ENCODE measurements at regions not wholly inside any gene's neighbourhood (a gene's known extent, or its start where the extent isn't known, plus 50 kb on each side); places are given as distances from the start of the nearest gene placed in this dataset.

DNA sequence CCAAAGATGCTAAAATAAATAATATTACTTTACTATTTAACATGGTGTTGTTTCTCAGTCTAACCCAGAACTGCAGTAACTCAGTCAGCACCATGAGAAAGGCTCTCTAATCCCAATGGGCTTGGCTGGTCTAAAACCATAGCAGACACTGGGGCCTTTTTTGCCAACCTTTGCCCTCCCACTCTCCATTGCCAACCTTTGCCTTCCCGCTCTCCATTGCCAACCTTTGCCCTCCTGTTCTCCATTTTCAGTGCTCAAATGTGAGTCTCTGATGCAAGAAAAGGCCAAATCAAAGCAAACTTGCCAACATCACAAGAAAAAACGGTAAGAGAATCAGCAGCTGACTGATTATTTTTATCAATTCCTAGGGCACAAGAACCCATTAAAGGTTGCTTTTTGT, 1681.2 kb downstream of the SLITRK5 start:
- 0 out of 2 replicates have a peak, but pooled peaks cover 3% of the 10 kb centered on the region for H3K9me3 ChIP-seq (ENCODE audit: insufficient read depth, low read length)
- no peak overlapping the region for H3K4me3 ChIP-seq (ENCODE audit: insufficient read depth, low read length, poor library complexity, severe bottlenecking)
- 0 out of 2 replicates have a peak, but pooled peaks cover 2% of the 10 kb centered on the region for H3K36me3 ChIP-seq (ENCODE audit: low read length)
- no peaks in the 10 kb centered on the region for H3K27me3 ChIP-seq (ENCODE audit: low read length)
- no peaks in the 10 kb centered on the region for H3F3A ChIP-seq (ENCODE audit: insufficient read depth)
- no peaks in the 10 kb centered on the region for H4K20me1 ChIP-seq (ENCODE audit: low read depth, low read length)
- H3K4me2 ChIP-seq (ENCODE audit: low read depth, low read length, poor library complexity, severe bottlenecking) = no peak overlapping the region
- no peak overlapping the region for H3K9ac ChIP-seq (ENCODE audit: low read length)
- H3K79me2 ChIP-seq (ENCODE audit: insufficient read depth, low read length) = no peaks in the 10 kb centered on the region
- no peak overlapping the region for H3K27ac ChIP-seq (ENCODE audit: low read depth, low read length)
- TF ChIP-seq EZH2phosphoT487 (conservative IDR thresholded peaks at IDR 0.05; ENCODE audit: low read length) = no peak
- TF ChIP-seq, protein P1, sequence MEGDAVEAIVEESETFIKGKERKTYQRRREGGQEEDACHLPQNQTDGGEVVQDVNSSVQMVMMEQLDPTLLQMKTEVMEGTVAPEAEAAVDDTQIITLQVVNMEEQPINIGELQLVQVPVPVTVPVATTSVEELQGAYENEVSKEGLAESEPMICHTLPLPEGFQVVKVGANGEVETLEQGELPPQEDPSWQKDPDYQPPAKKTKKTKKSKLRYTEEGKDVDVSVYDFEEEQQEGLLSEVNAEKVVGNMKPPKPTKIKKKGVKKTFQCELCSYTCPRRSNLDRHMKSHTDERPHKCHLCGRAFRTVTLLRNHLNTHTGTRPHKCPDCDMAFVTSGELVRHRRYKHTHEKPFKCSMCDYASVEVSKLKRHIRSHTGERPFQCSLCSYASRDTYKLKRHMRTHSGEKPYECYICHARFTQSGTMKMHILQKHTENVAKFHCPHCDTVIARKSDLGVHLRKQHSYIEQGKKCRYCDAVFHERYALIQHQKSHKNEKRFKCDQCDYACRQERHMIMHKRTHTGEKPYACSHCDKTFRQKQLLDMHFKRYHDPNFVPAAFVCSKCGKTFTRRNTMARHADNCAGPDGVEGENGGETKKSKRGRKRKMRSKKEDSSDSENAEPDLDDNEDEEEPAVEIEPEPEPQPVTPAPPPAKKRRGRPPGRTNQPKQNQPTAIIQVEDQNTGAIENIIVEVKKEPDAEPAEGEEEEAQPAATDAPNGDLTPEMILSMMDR (IDR thresholded peaks at IDR 0.05; ENCODE audit: insufficient read depth, low read length, poor library complexity, severe bottlenecking) = no peak
- H3K9me2 ChIP-seq (replicated peaks; ENCODE audit: insufficient read depth, low read length) = no peaks in the 10 kb centered on the region
- no peak overlapping the region for H2AFZ ChIP-seq (ENCODE audit: low read depth, low read length, severe bottlenecking)

DNA sequence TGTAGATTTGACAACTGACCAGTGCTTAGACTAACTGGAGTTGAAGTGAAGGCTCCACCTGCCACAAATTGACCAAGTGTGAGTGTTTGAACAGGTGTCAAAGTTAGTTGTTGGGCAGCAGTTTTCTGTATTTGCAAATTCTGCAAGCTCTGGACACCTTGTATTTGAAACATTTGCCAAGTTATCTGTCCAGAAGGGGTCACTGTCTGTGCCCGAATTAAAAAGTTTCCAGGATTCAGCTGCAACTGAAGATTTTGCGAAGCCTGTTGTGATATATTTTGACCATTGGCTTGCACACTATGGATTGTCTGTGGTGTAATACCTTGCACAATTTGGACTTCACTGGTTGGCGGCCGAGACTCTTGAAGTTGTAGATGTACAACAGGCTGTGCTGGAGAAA, 1690.7 kb downstream of the SLITRK5 start:
- Histone ChIP-seq H3K4me3 (ENCODE audit: insufficient read depth, low read length, poor library complexity, severe bottlenecking) (no peak overlapping the region), H3K9me3 (ENCODE audit: insufficient read depth, low read length) (no peaks in the 10 kb centered on the region), H3K36me3 (ENCODE audit: low read length) (no peaks in the 10 kb centered on the region), H3F3A (ENCODE audit: insufficient read depth) (no peaks in the 10 kb centered on the region), H3K27me3 (ENCODE audit: low read length) (no peaks in the 10 kb centered on the region), H3K27ac (ENCODE audit: low read depth, low read length) (no peak overlapping the region), H3K9ac (ENCODE audit: low read length) (no peak overlapping the region), H2AFZ (ENCODE audit: low read depth, low read length, severe bottlenecking) (no peak overlapping the region), H4K20me1 (ENCODE audit: low read depth, low read length) (no peaks in the 10 kb centered on the region), H3K4me2 (ENCODE audit: low read depth, low read length, poor library complexity, severe bottlenecking) (no peak overlapping the region), H3K79me2 (ENCODE audit: insufficient read depth, low read length) (no peaks in the 10 kb centered on the region), H3K9me2 (replicated peaks; ENCODE audit: insufficient read depth, low read length) (no peaks in the 10 kb centered on the region)
- TF ChIP-seq EZH2phosphoT487 (conservative IDR thresholded peaks at IDR 0.05; ENCODE audit: low read length) = no peak
- TF ChIP-seq, protein P1 (IDR thresholded peaks at IDR 0.05; ENCODE audit: insufficient read depth, low read length, poor library complexity, severe bottlenecking) = no peak

DNA sequence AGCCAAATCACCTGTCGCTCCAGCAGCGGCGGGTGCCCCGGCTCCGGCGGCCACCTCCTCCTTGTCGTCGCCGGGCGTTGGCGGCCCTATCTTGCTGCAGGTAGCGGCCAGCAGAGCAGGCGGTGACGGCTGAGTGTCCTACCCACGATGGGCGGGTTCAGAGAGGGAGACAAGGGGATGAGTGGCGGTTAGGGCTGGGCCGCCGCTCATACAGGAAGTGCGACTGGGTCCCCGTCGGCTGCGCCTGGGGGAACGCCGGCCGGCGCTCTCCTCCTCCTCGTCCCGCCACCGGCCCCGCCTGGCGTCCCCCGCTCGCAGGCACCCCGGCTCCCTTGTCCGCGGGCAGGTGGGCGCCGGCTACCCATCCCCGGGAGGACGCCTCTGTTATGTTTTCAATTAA, 1692.0 kb downstream of the SLITRK5 start:
- H3K27me3 ChIP-seq (ENCODE audit: low read length) = no peaks in the 10 kb centered on the region
- TF ChIP-seq, protein P1 (IDR thresholded peaks at IDR 0.05; ENCODE audit: insufficient read depth, low read length, poor library complexity, severe bottlenecking) = no peak
- no peak for TF ChIP-seq EZH2phosphoT487 (conservative IDR thresholded peaks at IDR 0.05; ENCODE audit: low read length)
- H3K9ac ChIP-seq (ENCODE audit: low read length) = no peak overlapping the region

More for the DNA sequence above, 1692.0 kb downstream of the SLITRK5 start:
- Histone ChIP-seq H3K4me2 (ENCODE audit: low read depth, low read length, poor library complexity, severe bottlenecking) (no peak overlapping the region), H3K79me2 (ENCODE audit: insufficient read depth, low read length) (no peaks in the 10 kb centered on the region), H2AFZ (ENCODE audit: low read depth, low read length, severe bottlenecking) (no peak overlapping the region), H3K4me3 (ENCODE audit: insufficient read depth, low read length, poor library complexity, severe bottlenecking) (no peak overlapping the region), H3K9me3 (ENCODE audit: insufficient read depth, low read length) (no peaks in the 10 kb centered on the region), H3K27ac (ENCODE audit: low read depth, low read length) (no peak overlapping the region), H4K20me1 (ENCODE audit: low read depth, low read length) (no peaks in the 10 kb centered on the region), H3K9me2 (replicated peaks; ENCODE audit: insufficient read depth, low read length) (no peaks in the 10 kb centered on the region), H3F3A (ENCODE audit: insufficient read depth) (no peaks in the 10 kb centered on the region), H3K36me3 (ENCODE audit: low read length) (no peaks in the 10 kb centered on the region)
